OCI-LY7 (cell line): ENCODE measurements at regions not wholly inside any gene's neighbourhood (a gene's known extent, or its start where the extent isn't known, plus 50 kb on each side); places are given as distances from the start of the nearest gene placed in this dataset.

Experiments used
- BruUV-seq: library from RNA; stranded (reverse); fragments of 400-500 nt; replicated peaks from 2 replicates; lab custom pipeline; 2021; lab: Mats Ljungman, UMichigan
- CTCF ChIA-PET: fragments of 300-600 bp; sonication (Branson Sonifier 250); formaldehyde crosslinking; loops from one replicate; lab custom pipeline; 2022; ENCODE audit warnings: antibody characterized with exemption; ENCODE audit not compliant: unreplicated experiment; lab: Charles Lee
- POLR2A ChIA-PET: fragments of 300-600 bp; sonication (Branson Sonifier 250); formaldehyde crosslinking; loops from one replicate; lab custom pipeline; 2022; ENCODE audit warnings: antibody characterized with exemption; lab: Charles Lee
- DNase-seq: peaks from one replicate; pipeline ENCODE4 v3.0.0-alpha.2; 2015; ENCODE audit warnings: low spot score
- H2AFZ ChIP-seq: fragments of 200-600 bp; sonication (generic), shearing (Covaris generic); 2 replicates; pipeline ENCODE4 v1.6.1; 2014; ENCODE audit warnings: mild to moderate bottlenecking, antibody characterized with exemption, low read length, moderate library complexity
- H3K27ac ChIP-seq: fragments of 200-600 bp; sonication (generic); 2 replicates; pipeline ENCODE4 v1.5.1; 2014; ENCODE audit warnings: mixed run types, low read depth, mild to moderate bottlenecking, moderate library complexity, low read length, inconsistent platforms; ENCODE audit not compliant: poor library complexity, severe bottlenecking
- H3K36me3 ChIP-seq: fragments of 200-600 bp; sonication (generic); 2 replicates; pipeline ENCODE4 v1.6.1; 2014; ENCODE audit warnings: mild to moderate bottlenecking, antibody characterized with exemption, low read length, moderate library complexity, mixed read lengths; ENCODE audit not compliant: insufficient read depth
- H3K4me1 ChIP-seq: fragments of 200-600 bp; sonication (generic); 2 replicates; pipeline ENCODE4 v1.5.1; 2014; ENCODE audit warnings: mild to moderate bottlenecking, low read length; ENCODE audit not compliant: insufficient read depth, poor library complexity, severe bottlenecking
- H3K4me2 ChIP-seq: fragments of 200-600 bp; sonication (generic); 2 replicates; pipeline ENCODE4 v1.6.1; 2014; ENCODE audit warnings: mild to moderate bottlenecking, low read length
- H3K4me3 ChIP-seq: fragments of 200-600 bp; sonication (generic); 2 replicates; pipeline ENCODE4 v1.5.1; 2014; ENCODE audit warnings: mild to moderate bottlenecking, low read depth, low read length; ENCODE audit not compliant: poor library complexity, severe bottlenecking
- H3K79me2 ChIP-seq: fragments of 200-600 bp; sonication (generic); 2 replicates; pipeline ENCODE4 v1.6.1; 2016; ENCODE audit warnings: low read depth, mild to moderate bottlenecking, low read length, moderate library complexity, mixed read lengths; ENCODE audit not compliant: insufficient read depth
- H3K9me2 ChIP-seq: fragments of 200-600 bp; sonication (generic); 2 replicates; pipeline ENCODE4 v1.6.1; 2016; ENCODE audit warnings: mild to moderate bottlenecking, low read length, mixed read lengths; ENCODE audit not compliant: insufficient read depth
- H3K9me3 ChIP-seq: fragments of 200-600 bp; sonication (generic); 2 replicates; pipeline ENCODE4 v1.6.1; 2014; ENCODE audit warnings: mild to moderate bottlenecking, mixed run types, low read length, mixed read lengths
- H4K20me1 ChIP-seq: fragments of 200-600 bp; sonication (generic); 2 replicates; pipeline ENCODE4 v1.6.1; 2014; ENCODE audit warnings: mild to moderate bottlenecking, antibody characterized with exemption, low read length, moderate library complexity, mixed read lengths; ENCODE audit not compliant: insufficient read depth
- CTCF ChIP-seq: fragments of 200-600 bp; sonication (generic); conservative IDR thresholded peaks from 2 replicates; pipeline ENCODE4 v1.5.1; 2014; ENCODE audit warnings: mild to moderate bottlenecking, antibody characterized with exemption, low read length, moderate library complexity, mixed read lengths
- EZH2phosphoT487 ChIP-seq: fragments of 200-600 bp; sonication (generic); IDR thresholded peaks from 2 replicates; pipeline ENCODE4 v1.6.1; 2018; ENCODE audit warnings: low read depth, borderline replicate concordance, mild to moderate bottlenecking, mixed run types, antibody characterized with exemption, low read length, moderate library complexity, mixed read lengths
- intact Hi-C: fragments of 100-400 bp; cut with micrococcal nuclease; formaldehyde crosslinking; loops from one replicate; pipeline ENCODE4 v1.10.0; 2022; ENCODE audit not compliant: unreplicated experiment

- peaks cover 12% of the 10 kb centered on the region; the same call in 1 of the 2 replicates for H3K9me3 ChIP-seq
- TF ChIP-seq EZH2phosphoT487 (no peak), CTCF (no peak)
- no peaks in the 10 kb centered on the region for H3K4me1 ChIP-seq
- H3K27ac ChIP-seq = no peak overlapping the region
- no TSS peak for BruUV-seq
- no peaks in the 10 kb centered on the region for H3K36me3 ChIP-seq
- POLR2A ChIA-PET = no interaction called here
- H3K9me2 ChIP-seq = no peaks in the 10 kb centered on the region
- H3K4me3 ChIP-seq = no peak overlapping the region
- H2AFZ ChIP-seq = no peak overlapping the region
- intact Hi-C loops = no loop called here
- no peaks in the 10 kb centered on the region for H3K79me2 ChIP-seq
- H4K20me1 ChIP-seq = no peaks in the 10 kb centered on the region
- CTCF ChIA-PET = no interaction called here
- H3K4me2 ChIP-seq = no peak overlapping the region
- DNase-seq = no peak
Measured at GRCh38 chr14:51424041-51424440, 184.0 kb downstream of the TMX1 start.

GRCh38 chr14:51424561-51425251 lies 184.7 kb downstream of the TMX1 start:
- ChIA-PET CTCF (no interaction called here), POLR2A (no interaction called here)
- H3K79me2 ChIP-seq = no peaks in the 10 kb centered on the region
- H3K9me2 ChIP-seq = no peaks in the 10 kb centered on the region
- TF ChIP-seq EZH2phosphoT487 (no peak), CTCF (no peak)
- BruUV-seq = no TSS peak
- peaks cover 6% of the 10 kb centered on the region; the same call in 1 of the 2 replicates for H3K9me3 ChIP-seq
- no peaks in the 10 kb centered on the region for H4K20me1 ChIP-seq
- H3K36me3 ChIP-seq = no peaks in the 10 kb centered on the region
- H2AFZ ChIP-seq = no peak overlapping the region
- intact Hi-C loops = no loop called here
- no peak overlapping the region for H3K27ac ChIP-seq
- no peaks in the 10 kb centered on the region for H3K4me1 ChIP-seq
- no peak overlapping the region for H3K4me2 ChIP-seq
- DNase-seq = no peak
- no peak overlapping the region for H3K4me3 ChIP-seq

GRCh38 chr14:51428981-51429380 lies 188.9 kb downstream of the TMX1 start:
- Histone ChIP-seq H2AFZ (no peak overlapping the region), H3K36me3 (no peaks in the 10 kb centered on the region), H3K4me1 (peaks cover 6% of the 10 kb centered on the region), H3K9me2 (no peaks in the 10 kb centered on the region), H3K9me3 (no peaks in the 10 kb centered on the region), H3K4me2 (no peak overlapping the region), H3K79me2 (no peaks in the 10 kb centered on the region), H4K20me1 (no peaks in the 10 kb centered on the region), H3K27ac (no peak overlapping the region), H3K4me3 (no peak overlapping the region)
- no peak for TF ChIP-seq CTCF
- no peak for TF ChIP-seq EZH2phosphoT487
- intact Hi-C loops = no loop called here
- POLR2A ChIA-PET = interaction anchor here (0.6 kb wide), 1 partner anchor 537 kb away, joined by 3 read pairs; no protein-coding TSS in a partner anchor
- BruUV-seq = no TSS peak
- DNase-seq = no peak
- CTCF ChIA-PET = no interaction called here
